COLO829 (cell line): ENCODE measurements at regions not wholly inside any gene's neighbourhood (a gene's known extent, or its start where the extent isn't known, plus 50 kb on each side); places are given as distances from the start of the nearest gene placed in this dataset.
"Not testable (repeated sequence)": the region's sequence is repeated elsewhere in the genome, so short reads cannot be mapped to it uniquely, and the experiment has no call there.

Experiments used
- DNase-seq: peaks from one replicate; pipeline ENCODE4 v3.0.0; 2012; ENCODE audit warnings: low spot score

DNA sequence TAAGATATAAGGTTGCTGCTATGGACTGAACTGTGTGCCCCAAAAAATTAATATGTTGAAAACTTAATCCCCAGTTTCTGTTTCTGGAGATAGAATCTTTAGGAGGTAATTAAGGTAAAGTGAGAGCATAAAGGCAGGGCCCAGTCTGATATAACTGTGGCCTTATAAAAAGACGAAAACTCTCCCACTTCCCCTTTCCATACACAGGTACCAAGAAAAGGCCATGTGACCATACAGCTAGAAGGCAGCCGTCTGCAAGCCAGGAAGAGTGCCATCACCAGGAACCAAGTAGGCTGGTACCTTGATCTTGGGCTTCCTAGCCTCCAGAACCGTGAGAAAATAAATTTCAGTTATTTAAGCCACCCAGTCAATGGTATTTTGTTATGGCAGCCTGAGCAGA lies 550.3 kb downstream of the SMARCA1 start:
- DNase-seq = no peak

DNA sequence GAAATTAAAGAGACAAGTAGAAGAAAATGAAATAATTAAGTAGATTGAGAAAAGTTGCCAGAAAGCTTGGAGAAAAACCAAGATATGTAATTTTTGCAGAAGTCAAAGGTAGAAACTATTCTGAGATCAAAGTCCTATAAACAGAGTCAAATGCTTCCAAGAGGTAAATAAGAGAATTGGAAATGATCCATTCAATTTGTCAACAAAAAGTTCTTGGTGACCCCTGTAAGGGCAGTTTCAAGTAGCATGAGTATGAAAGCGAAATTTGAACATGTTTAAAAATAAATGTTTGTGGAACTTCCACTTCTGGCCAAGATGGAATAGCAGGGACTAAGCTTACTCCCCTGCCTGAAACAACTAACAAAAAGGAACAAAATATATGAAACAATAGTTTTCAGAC lies 562.0 kb downstream of the SMARCA1 start:
- DNase-seq = no peak

- not testable (repeated sequence) for DNase-seq
Measured at GRCh38 chrX:128954697-128955096, 568.6 kb downstream of the SMARCA1 start.

GRCh38 chrX:128931071-128931470 lies 592.2 kb downstream of the SMARCA1 start:
- DNase-seq = no peak

DNA sequence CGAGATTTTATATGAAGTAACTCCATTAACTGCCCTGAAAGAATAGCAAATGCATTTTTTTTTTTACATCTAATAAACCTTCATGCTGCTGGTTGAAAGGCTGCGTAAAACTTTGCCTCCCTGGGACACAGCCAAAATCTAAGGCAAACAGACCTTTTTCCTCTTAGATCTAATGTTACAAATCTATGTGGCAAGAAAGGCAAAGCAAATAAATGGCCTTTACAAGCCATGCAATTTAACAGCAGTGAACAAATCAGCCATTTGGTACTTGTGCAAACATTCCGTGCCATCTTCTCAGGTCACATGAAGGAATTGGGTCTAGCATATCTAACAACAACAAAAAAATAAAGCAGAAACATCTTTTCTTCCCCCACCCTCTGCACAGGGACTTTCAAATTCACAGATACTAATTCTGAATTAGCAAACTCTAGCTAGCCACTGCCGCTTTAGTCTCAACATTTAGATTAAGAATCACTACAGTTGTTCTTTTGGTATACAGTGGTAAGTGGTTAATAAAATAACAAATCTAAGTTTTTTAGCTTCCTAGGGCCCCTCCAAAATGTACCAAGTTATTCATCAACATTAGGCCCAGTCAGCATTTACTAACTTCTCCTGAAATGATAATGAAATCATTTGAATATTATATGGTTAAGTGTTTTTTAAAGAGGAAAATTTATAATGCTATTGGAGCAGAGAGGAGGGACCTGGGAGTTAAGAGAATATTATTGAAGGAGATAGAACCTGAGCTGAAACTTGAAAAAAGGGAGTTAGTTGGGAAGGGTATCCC lies 593.8 kb downstream of the SMARCA1 start:
- DNase-seq = no peak

- DNase-seq = no peak
Measured at GRCh38 chrX:128928636-128929035, 594.7 kb downstream of the SMARCA1 start.

GRCh38 chrX:128927363-128927762 lies 595.9 kb downstream of the SMARCA1 start:
- no peak for DNase-seq

GRCh38 chrX:128906753-128907152 lies 616.5 kb downstream of the SMARCA1 start:
- no peak for DNase-seq

- no peak for DNase-seq
Measured at GRCh38 chrX:128901018-128901417, 622.3 kb downstream of the SMARCA1 start.

DNA sequence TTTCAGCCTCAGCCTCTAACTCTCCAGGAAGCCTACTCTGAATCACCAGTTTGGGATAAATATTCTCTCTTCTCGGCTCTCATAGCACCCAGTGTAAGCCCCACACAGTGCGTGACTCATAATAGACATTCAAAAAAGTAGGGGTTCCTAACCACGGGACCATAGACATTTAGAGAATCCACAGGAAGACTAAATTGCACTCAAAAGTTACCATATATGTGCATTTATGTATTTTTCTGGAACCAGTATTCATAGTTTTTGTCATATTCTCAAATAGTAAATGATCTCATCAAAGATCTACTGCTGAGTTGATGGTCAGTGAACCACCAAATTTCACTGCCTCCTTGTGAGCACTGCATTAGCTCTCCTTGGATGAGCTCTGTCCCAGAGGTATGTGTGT lies 625.7 kb downstream of the SMARCA1 start:
- DNase-seq = no peak

GRCh38 chrX:128891554-128891953 lies 631.7 kb downstream of the SMARCA1 start:
- DNase-seq = no peak

GRCh38 chrX:128884430-128884829 lies 638.9 kb downstream of the SMARCA1 start:
- DNase-seq = no peak

DNA sequence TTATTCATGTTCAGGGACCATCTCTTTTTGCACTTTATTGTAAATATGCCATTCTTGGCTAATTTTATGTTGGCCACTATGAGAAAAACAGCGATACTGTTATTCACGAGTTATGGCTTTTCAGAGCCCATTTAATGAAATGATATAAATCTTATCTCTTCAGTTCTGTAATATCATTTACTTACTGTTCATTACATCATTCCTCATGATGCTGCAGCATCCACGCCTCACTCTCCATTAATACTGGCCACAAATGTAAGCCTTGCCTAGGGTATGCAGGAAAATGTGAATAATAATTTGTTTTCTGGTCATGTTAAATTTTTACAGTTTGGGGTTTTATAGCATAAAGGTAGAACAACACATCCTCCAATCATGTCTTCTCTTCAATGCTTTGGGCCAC lies 639.6 kb downstream of the SMARCA1 start:
- no peak for DNase-seq

DNA sequence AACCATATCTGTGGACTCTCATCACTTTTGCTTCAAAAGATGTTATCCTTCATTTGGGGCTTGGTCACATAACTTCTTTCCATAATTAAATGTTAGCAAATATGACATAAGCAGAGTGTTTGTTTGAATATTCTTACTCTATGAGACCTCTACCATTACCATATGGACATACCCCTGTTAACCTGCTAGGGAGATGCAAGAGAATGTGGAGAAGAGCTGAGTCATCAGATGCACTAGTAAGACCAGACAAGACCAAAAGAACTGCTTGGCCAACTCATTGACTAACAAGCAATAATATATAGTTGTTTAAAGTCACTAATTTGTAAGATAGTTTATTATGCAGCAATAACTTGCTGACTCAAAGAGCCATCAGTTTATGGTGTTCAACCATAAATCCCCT lies 652.9 kb downstream of the SMARCA1 start:
- no peak for DNase-seq

DNA sequence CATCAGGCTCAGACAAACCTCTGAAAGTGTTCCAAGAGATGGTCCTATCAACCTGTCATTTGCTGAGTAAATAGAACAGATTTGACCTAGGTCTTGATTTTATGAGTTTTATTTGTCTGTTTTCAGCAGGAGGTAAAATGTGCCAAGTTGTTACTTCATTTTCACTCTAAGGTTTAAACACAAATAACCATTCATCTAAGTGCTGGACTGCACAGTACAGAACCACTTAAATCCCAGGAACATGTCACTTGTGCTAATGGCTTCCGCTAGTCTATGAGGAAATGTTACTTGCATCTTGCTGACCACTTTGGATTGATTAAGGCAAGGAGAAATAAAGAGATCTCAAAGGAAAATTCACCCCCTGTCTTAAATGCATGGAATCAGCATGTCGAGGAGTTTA lies 660.7 kb downstream of the SMARCA1 start:
- no peak for DNase-seq

DNA sequence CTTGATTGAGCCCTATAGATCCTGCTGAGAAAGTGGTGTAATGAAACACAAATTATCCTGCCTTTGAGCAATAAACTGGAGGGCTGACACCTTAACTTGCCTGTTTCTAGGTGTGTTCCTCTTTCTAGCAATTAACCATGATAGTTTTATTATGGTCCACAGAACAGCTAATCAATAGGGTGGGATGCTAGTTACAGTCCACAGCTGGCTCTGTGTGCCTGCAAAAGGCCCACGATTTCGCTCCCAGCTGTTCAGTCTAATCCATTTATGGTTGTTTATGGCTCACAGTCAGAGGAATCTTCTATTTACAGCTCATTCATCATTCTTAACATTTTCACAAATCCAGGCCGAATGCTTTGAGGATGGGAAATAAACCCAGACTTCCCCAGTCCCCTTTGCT lies 674.9 kb downstream of the SMARCA1 start:
- DNase-seq = no peak

DNA sequence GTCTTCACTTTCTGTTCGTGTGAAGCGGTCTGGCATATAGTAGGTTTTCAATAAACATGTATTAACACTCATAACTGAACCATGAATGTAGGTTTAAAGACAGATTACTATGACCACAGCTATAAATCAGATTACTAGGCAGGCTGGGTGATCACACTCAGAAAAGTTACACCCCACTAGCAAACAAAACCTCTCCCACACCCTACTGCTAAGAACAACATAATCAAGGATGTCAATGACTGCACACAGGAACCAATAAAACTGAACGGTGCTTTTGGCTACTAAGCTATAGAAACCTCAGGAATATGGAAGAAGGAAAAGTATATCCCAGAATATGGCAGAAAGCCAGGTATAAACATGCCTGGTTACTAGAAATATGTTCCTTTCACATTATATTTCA lies 676.9 kb downstream of the SMARCA1 start:
- DNase-seq = no peak

DNA sequence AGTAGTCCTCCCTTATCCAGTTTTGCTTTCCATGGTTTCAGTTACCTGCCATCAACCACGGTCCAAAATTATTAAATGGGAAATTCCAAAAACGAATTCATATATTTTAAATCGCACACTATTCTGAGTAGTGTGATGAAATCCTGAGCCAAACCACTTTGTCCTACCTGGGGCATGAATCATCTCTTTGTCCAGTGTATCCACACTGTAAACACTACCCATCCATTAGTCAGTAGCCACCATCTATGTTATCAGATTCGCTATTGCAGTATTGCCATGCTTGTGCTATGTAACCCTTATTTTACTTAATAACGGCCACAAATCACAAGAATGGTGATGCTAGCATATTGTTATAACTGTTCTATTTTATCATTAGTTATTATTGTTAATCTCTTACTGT lies 704.6 kb downstream of the SMARCA1 start:
- DNase-seq = no peak

GRCh38 chrX:128816919-128817318 lies 706.4 kb downstream of the SMARCA1 start:
- no peak for DNase-seq

DNA sequence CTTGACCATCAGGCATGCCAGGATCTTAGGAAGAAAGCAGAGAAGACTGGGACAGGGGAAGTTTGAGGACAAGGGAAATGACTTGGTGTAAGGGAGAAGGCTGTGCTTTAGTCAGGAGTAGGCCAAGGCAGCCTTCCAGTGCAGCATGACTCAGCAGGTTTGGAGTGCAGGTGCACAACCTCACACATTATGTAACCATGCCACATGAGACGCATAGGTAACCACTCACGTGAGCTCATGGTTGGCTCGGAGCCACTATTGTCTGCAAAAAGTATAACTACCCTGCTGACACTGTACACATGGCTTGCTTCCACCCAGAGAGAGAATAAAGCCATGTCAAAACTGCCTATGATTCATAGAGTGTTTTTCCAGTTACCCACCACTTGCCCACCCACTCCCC lies 715.9 kb downstream of the SMARCA1 start:
- DNase-seq = no peak

- DNase-seq = no peak
Measured at GRCh38 chrX:128805236-128805635, 718.1 kb downstream of the SMARCA1 start.

DNA sequence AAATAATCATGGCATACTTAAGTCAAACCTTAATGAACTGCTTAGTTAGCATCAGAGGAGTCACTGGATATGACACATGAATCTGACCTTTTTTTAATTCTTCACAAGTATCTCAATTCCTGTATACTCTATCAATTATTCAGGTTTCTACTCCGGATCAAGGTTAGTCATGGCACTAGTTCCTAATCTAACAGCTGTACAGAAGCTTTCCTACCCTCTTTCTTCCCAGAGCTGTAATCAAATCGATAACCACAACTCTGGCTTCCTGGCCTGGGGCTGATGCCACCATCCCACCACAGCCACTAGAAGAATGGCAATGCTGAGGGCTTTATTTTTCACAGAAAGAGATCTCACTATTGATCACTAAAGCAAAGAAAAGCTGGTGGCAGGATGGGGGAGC lies 718.5 kb downstream of the SMARCA1 start:
- no peak for DNase-seq

GRCh38 chrX:128800138-128800537 lies 723.2 kb downstream of the SMARCA1 start:
- DNase-seq = no peak

- not testable (repeated sequence) for DNase-seq
Measured at GRCh38 chrX:128783139-128783538, 730.9 kb upstream of the ACTRT1 start.
